Activated naive CD4-positive, alpha-beta T cell treated with anti-CD3 and anti-CD28 coated beads, Interleukin-2, amount 50 U/mL, for 16 hours (primary cell): ENCODE measurements at regions not wholly inside any gene's neighbourhood (a gene's known extent, or its start where the extent isn't known, plus 50 kb on each side); places are given as distances from the start of the nearest gene placed in this dataset.

Experiments
- DNase-seq: peaks from one replicate; pipeline ENCODE4 v3.0.0-alpha.2; 2020

GRCh38 chr11:129290966-129291365 is 84.7 kb upstream of the BARX2 start:
- DNase-seq: no peak

DNA sequence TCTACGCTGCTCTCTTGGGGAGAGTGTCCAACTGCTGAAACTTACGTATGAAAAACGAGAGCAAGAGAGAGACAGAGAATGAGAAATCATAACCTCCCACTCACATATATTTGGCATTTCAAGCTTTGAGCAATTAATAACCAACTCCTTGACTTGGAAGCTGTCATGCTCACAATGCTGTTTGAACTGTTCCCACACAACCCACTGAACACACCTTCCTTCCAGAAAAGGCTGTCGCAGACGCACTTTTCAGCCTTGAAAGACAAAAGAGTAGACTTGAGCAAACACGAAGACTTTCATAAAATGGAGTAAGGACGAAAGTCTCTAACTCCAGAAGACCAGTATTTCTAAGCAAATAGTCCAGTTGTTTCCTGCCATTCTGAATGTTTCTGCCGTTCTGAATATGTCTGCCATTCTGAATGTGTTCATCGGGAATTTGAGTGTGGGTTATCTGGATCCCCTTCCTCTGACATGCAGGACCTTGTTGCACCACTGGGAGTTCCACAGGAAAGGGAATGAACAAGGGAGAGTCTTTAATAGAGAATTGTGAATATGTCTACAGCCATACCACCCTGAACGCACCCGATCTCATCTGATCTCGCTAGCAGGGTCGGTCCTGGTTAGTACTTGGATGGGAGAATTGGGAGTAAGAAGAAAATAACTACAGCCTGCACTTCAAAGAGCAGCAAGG is 86.2 kb upstream of the BARX2 start:
- no peak for DNase-seq

DNA sequence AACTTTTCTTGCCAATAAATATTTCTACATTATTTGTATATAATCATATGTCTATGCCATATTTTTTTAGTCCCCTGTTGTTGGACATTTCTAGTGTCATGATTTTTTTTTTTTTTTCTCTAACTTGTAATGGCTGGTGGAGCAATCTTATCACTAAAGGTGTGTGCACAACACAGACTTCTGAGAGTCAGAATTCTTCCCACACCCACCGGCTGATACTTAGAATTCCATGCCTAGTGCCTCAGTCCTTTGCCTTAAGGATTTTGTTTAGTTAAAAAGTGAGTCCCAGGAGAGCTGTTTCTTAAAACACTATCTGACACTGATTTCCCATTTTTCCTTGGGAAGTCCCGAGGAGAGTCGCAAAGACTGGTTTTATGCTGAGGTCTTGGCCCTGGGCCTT is 87.7 kb upstream of the BARX2 start:
- DNase-seq: no peak

DNA sequence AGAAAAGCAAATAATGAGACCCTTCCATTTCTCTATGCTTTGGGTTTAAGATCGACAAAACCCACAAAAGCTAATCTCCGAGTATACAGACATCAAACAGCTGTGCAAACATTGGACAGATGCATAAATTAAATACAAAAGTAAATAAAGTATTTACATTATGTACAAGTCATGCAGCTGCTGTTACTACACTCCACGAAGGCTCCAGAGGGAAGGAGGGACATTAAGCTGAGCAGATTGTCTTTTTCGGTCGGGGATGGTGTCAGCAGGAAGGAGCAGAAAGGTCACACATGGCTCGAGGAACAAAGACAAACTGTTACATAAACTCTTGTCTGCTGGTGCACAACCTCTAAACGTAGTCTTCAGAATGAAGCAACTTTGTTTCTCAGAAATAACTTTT is 88.8 kb upstream of the BARX2 start:
- no peak for DNase-seq

DNA sequence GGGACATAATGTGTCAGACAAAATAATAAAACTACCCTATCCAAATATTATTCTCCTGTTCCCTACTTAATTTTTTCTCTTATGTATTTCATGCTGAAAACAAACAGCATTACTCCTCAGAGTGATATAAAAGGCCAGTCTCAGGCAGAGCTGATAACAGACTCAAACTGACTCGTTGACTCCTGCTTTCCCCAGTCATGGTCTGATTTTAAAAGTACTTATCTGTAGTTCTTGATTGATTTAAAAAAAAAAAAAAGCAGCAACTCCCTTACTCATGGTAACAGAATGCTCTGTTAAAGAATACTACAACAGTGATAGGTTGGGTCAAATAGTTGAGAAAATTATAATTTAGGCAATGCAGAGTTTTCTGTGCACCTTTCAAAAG is 90.3 kb upstream of the BARX2 start:
- no peak for DNase-seq

- DNase-seq: no peak
These were observed 91.0 kb upstream of the ARHGAP32 start for GRCh38 chr11:129283141-129283540.

DNA sequence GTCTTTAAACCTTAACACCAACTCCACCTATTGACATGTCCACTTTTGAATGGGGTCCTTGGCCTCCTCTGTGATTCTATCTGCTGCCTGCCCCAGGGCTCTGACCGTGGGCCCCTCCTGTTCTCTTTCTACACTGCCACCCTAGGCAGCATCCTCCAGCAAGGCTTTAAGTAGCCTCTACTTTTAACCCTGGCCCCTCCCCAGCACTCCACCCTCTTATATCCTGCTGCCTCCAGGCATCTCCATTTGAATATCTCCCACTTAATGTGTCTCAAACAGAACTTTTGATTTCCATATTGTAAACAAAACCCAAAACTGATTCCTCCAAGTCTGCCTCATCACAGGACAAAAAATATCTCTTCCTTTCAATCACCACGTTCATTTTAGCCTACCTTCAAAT is 90.5 kb upstream of the ARHGAP32 start:
- DNase-seq: no peak

DNA sequence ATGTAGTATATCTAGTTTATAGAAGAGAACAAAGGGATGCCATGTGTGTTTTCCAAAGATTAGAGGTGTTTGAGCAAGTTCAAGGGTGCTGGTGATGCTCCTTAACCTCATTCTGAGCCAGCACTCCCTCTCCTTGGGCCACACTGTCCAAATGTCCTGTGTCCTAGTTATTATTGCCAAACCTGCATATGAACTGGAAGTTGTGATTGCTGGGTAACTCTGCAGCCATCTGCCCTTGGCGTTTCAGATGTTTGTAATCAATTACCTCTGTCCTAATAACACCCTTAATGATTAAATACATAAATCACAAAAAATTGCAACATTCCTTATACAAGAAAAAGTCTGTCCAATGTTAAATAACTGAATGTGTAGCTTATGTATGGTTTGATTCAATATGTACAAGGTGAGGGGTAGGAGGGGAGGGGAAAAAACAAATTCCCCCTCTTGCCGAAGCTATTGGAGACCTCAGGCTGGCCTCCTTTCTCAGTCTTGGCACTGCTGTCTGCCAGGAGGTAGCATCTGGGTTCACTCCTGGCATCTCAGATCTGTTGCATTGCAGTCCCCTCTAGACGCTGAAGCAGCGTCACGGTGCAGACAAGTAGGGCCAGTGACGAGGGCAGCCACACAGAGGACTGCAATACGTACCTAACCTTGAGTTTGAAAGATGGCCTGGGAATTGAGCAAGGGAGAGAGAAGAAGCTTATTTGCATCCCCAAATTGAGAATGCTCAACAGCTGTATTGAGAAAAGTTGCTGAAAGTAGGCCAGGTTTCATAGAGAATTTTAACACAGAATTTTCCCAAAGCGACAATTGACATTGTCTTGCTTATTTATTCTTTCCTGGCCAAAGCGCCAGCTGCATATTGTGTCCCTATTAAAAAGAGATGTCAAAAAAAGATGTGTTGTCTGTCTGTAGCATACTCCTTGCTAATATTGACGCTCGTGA is 89.6 kb upstream of the ARHGAP32 start:
- DNase-seq: no peak

GRCh38 chr11:129280027-129280811 is 88.1 kb upstream of the ARHGAP32 start:
- DNase-seq: peak; percentile 24

DNA sequence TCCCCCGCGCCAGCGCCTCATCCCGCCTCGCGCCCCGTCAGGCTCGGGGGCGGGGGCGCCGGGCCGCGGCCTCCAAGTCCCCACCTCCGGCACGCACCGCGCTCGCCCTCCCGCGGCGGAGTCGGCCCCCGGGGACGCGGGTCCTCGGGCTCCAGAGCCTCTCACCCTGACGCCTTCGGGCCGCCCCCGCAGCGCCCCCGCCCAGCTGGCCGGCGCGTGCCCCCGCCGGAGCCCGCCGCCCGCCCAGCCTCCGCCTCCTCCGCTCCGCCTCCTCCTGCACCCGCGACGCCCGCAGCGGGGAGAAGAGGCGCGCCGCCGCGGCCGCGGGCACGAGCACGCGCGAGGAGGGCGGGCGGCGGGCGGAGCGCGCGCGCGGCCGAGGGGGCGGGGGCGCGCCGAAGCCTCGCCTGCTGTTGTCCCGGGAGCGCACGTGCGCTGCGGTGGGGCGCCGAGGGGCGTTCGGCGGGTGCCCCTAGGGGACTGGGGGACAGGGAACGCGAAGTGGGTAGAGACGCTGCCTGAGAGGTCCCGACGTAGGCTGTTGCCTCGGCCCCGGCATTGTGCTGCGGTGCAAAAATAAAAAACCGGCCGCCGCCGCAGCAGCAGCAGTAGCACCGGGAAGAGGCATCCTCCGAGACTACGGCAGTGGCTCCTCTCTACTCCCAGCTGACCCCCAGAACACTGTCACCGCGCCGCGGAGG is 87.4 kb upstream of the ARHGAP32 start:
- DNase-seq: peak; percentile 73

- DNase-seq: peak; percentile 18
These were observed 86.6 kb upstream of the ARHGAP32 start for GRCh38 chr11:129278586-129279319.

DNA sequence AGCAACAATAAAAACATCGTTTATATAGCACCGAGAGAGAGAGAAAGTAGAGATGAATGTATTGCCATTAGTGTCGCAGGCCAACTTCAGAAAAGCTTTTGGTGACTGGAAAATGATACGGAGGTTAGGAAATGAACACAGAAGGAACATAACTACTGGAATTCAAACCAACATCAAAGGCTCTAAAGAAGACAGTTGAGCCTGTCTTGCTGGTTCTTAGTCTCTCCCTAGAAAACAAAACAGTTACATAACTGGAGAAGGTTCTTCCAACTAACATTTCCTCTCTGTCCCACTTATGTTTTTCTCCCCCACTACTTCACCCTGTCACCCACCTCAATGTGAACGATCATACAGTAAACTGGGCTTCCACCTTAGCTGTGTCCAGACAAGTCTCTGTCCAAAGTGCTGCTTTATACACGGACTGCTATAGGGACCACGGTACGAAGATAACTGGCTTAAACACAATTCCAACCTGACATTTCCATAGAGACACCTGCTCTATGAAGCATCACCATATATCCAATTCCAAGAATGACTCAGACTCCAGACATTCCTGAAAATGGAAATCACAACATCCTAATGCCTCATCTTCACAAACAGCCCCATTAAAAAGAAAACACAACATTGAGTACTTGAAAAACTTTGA is 85.2 kb upstream of the ARHGAP32 start:
- DNase-seq: no peak

DNA sequence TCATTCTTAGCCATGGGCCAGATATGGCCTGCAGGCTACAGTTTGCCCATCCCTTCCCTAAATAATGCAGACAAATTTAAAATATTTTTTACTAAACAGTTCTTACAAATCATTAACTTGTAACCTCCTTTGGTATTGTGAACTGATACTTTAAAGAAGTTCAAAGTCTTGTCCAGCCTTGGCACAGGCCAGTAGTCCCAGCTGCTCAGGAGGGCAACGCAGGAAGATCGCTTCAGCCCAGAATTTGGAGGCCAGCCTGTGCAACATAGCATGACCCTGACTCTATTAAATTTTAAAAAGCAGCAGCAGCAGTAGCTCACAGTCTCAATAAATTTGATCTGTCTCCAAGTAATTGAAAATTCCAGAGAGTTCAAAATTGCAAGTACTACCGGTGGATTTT is 83.7 kb upstream of the ARHGAP32 start:
- DNase-seq: no peak

DNA sequence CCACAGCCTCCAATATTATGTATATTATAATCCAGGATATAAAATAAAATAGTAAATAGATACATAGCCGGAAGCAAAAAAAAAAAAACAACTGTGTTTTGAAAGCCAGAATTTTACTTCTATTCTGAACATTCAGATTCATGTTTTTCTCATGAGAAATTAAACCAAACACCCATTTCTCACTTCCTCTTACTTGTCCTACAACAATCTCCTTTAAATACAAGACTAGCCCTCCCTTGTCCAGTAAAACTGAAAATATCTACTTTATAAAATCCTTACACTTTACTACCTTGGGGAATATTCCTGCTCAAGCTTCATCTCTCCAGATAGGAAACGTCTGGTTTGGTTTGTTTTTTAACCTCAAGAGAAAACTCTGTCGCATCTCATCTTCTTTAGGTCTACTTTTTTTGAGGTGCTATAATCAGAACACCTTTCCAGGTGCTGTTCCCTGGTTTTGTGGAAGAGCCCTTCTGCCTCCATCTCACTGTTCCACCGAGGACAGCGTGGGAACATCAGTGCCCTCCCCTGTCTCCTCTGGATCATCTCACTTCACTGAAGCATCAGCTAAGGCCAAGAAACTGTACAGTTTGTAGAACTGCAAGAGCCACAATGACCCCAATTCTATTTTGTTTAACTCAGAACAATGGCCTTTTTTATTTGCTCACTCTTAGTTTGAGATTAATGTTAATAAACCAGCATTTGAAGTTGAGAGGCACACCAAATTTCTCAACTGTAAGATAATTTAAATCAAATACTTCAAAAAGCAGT is 82.0 kb upstream of the ARHGAP32 start:
- DNase-seq: no peak

DNA sequence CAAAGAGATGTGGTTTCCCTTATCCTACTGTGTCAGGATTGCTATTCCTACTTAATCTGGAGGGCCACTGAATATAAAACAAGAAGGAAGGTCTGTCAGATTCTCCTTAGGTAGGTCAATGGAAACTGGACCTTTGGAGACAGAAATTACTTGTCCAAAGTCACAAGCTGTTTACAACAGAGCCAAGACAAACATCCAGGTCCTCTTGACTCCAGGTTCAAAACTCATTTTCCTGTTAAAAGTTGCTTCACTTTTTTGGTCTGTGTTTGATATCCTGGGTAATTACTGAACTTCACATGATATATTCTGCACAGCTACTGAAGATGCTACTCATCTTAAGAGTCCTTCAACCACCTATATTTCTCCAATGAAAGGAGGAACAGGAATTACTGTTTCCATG is 81.2 kb upstream of the ARHGAP32 start:
- no peak for DNase-seq

DNA sequence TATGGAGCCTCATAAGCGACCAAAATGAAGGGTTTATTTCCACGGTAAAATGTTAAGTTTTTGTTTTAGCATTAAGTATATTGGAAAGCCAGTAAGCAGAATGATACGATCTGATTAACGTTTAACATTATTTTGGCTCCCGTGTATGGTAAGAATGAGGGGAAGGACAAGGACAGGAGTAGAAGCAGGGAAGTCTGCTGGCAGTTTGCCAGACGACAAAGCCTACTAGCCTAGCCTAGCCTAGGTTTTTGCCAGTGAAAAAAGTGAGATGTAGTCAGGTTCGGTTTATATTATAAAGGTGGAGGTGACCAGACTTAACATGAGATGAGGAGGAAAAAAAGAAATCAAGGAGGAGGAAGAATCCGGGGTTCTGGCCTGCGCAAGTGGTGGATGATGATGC is 78.9 kb upstream of the ARHGAP32 start:
- DNase-seq: no peak

DNA sequence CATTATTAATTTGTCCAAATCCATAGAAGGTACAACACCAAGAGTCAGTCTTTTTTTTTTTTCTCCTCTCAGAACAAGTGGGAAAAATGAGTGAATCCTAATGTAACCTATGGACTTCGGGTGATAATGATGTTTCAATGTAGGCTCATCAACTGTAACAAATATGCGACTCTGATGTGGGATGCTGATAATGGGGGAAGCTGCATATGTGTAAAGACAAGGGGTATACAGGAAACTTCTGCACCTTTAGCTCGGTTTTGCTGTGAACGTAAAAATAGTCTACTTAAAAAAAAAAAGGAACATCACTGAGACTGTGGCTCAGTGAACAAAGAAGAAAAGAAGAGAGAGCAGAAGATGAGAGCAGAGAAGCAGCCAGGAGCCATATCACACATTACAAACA is 78.3 kb upstream of the ARHGAP32 start:
- no peak for DNase-seq

DNA sequence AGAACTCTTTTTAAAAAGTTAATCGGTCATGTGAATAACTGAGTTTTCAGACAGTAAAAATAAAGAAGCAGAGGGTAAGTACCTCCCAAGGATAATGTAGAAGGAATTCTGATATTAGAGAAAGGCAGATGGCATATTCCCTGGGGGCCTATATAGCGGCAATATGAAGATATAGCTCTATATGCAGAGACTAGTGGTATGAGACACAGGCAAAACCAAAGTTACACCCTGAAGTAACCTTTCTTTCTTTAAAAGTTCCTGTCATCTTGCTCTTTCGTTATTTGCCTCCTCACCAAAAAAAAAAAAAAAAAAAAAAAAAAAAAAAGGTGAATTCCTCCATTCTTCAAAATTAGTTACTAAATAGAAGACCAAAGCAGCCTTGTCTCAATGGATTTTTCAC is 76.2 kb upstream of the ARHGAP32 start:
- no peak for DNase-seq

GRCh38 chr11:129267716-129268115 is 75.6 kb upstream of the ARHGAP32 start:
- DNase-seq: no peak

GRCh38 chr11:129266536-129266935 is 74.4 kb upstream of the ARHGAP32 start:
- no peak for DNase-seq
